Fibroblast of villous mesenchyme (primary cell): ENCODE measurements at regions not wholly inside any gene's neighbourhood (a gene's known extent, or its start where the extent isn't known, plus 50 kb on each side); places are given as distances from the start of the nearest gene placed in this dataset.

Experiments
- DNase-seq: peaks from one replicate; pipeline ENCODE4 v3.0.0-alpha.2; 2010; ENCODE audit warnings: low read depth
- H3K4me3 ChIP-seq: 2 replicates; pipeline ENCODE4 v1.5.1; 2011; ENCODE audit warnings: low read depth, mild to moderate bottlenecking, low read length
- CTCF ChIP-seq: IDR thresholded peaks from 2 replicates; pipeline ENCODE4 v1.5.1; 2012; ENCODE audit warnings: low read depth, mild to moderate bottlenecking, low read length; ENCODE audit not compliant: insufficient read depth

- DNase-seq: no peak
- no peak overlapping the region for H3K4me3 ChIP-seq
- no peak for TF ChIP-seq CTCF
Measured at GRCh38 chr20:54355631-54356280, 119.6 kb upstream of the DOK5 start.

- no peak overlapping the region for H3K4me3 ChIP-seq
- no peak for TF ChIP-seq CTCF
- no peak for DNase-seq
Measured at GRCh38 chr20:54356801-54357200, 118.6 kb upstream of the DOK5 start.

- TF ChIP-seq CTCF: no peak
- no peak overlapping the region for H3K4me3 ChIP-seq
- DNase-seq: no peak
Measured at GRCh38 chr20:54361475-54361874, 113.9 kb upstream of the DOK5 start.

- DNase-seq: no peak
- no peak for TF ChIP-seq CTCF
- H3K4me3 ChIP-seq: no peak overlapping the region
Measured at GRCh38 chr20:54362283-54362682, 113.1 kb upstream of the DOK5 start.

- TF ChIP-seq CTCF: no peak
- H3K4me3 ChIP-seq: no peak overlapping the region
- no peak for DNase-seq
Measured at GRCh38 chr20:54364365-54364764, 111.0 kb upstream of the DOK5 start.

GRCh38 chr20:54364919-54365318, 110.5 kb upstream of the DOK5 start:
- no peak for DNase-seq
- H3K4me3 ChIP-seq: no peak overlapping the region
- no peak for TF ChIP-seq CTCF
